Esophagus muscularis mucosa (tissue), 4 donors: ENCODE measurements at regions not wholly inside any gene's neighbourhood (a gene's known extent, or its start where the extent isn't known, plus 50 kb on each side); places are given as distances from the start of the nearest gene placed in this dataset.

Experiments used
- DNase-seq: peaks from one replicate; pipeline ENCODE4 v3.0.0-alpha.2; 2017; ENCODE audit errors: extremely low spot score
- H3K27ac ChIP-seq, 4 donors: fragments of 200-600 bp; sonication (generic); replicated peaks in 1 of 4; 1 replicate in 3 of 4; 2 replicates in 1 of 4; pipeline ENCODE4 v1.5.1; 2016 to 2019; ENCODE audit warnings: mild to moderate bottlenecking in 1 of 4
- H3K27me3 ChIP-seq, 4 donors: fragments of 200-600 bp; sonication (generic); one replicate each; pipeline versions ENCODE4 v1.5.1 to v1.6.0; 2016 to 2019
- H3K36me3 ChIP-seq, 4 donors: fragments of 200-600 bp; sonication (generic); one replicate each; pipeline ENCODE4 v1.5.1; 2016 to 2019
- H3K4me1 ChIP-seq, 4 donors: fragments of 200-600 bp; sonication (generic); one replicate each; pipeline ENCODE4 v1.5.1; 2016 to 2019
- H3K4me3 ChIP-seq, 4 donors: fragments of 200-600 bp; sonication (generic); 1 replicate in 2 of 4; 2 replicates in 2 of 4; pipeline ENCODE4 v1.5.1; 2016 to 2019; ENCODE audit warnings: mild to moderate bottlenecking in 4 of 4, moderate library complexity in 1 of 4
- H3K9me3 ChIP-seq, 4 donors: fragments of 200-600 bp; sonication (generic); 1 replicate in 3 of 4; 2 replicates in 1 of 4; pipeline ENCODE4 v1.5.1; 2016 to 2019
- CTCF ChIP-seq, 3 experiments: fragments of 200-600 bp in 2 of 3; fragments of 450-650 bp in 1 of 3; sonication (generic) in 2 of 3; IDR thresholded peaks; one replicate each; pipeline ENCODE4 v1.5.1; 2017 to 2019; ENCODE audit warnings: antibody characterized with exemption in 3 of 3, mild to moderate bottlenecking in 2 of 3, moderate library complexity in 1 of 3
- EP300 ChIP-seq: sonication (generic); formaldehyde crosslinking; IDR thresholded peaks from one replicate; pipeline ENCODE4 v1.6.1; 2017; ENCODE audit warnings: antibody characterized with exemption
- POLR2A ChIP-seq: fragments of 450-650 bp; IDR thresholded peaks from one replicate; pipeline ENCODE4 v1.6.1; 2017; ENCODE audit warnings: antibody characterized with exemption, moderate library complexity, mild to moderate bottlenecking, low read depth
- POLR2AphosphoS5 ChIP-seq, 2 donors: sonication (generic); formaldehyde crosslinking; IDR thresholded peaks; one replicate each; pipeline ENCODE4 v1.6.1; 2017; ENCODE audit warnings: antibody characterized with exemption in 2 of 2
- WGBS: methylation state at CpG from one replicate; pipeline ENCODE4 v1.1.5; 2018; 5-methylcytosine and 5-hydroxymethylcytosine counted together
- intact Hi-C: fragments of 100-400 bp; cut with DNase I; formaldehyde crosslinking; loops from one replicate; pipeline ENCODE4 v1.15.1; 2023

- Histone ChIP-seq H3K9me3 (no peaks in the 10 kb centered on the region), H3K4me3 (no peak overlapping the region), H3K27ac (no peak overlapping the region), H3K27me3 (no peaks in the 10 kb centered on the region), H3K4me1 (no peaks in the 10 kb centered on the region), H3K36me3 (no peaks in the 10 kb centered on the region)
- TF ChIP-seq POLR2A: no peak
- no peak for TF ChIP-seq CTCF (IDR thresholded peaks at IDR 0.05)
- TF ChIP-seq EP300: no peak
- no peak for TF ChIP-seq POLR2AphosphoS5 (IDR thresholded peaks at IDR 0.05)
- no peak for DNase-seq
- 73% methylated on average over 8 of the region's 8 CpGs for WGBS
- intact Hi-C loops: no loop called here
Observed at GRCh38 chr2:19667536-19667949, 234.2 kb downstream of the TTC32 start.

GRCh38 chr2:19667085-19667484 lies 234.7 kb downstream of the TTC32 start:
- no peak overlapping the region for H3K4me3 ChIP-seq
- H3K27ac ChIP-seq: no peak overlapping the region
- intact Hi-C loops: no loop called here
- TF ChIP-seq POLR2A: no peak
- TF ChIP-seq CTCF (IDR thresholded peaks at IDR 0.05): peak in 1 of 3 experiments; percentile 26
- no peak for TF ChIP-seq EP300
- TF ChIP-seq POLR2AphosphoS5 (IDR thresholded peaks at IDR 0.05): no peak
- no peaks in the 10 kb centered on the region for H3K9me3 ChIP-seq
- H3K36me3 ChIP-seq: no peaks in the 10 kb centered on the region
- WGBS: 53% methylated on average over 3 of the region's 3 CpGs
- DNase-seq: no peak
- no peaks in the 10 kb centered on the region for H3K27me3 ChIP-seq
- H3K4me1 ChIP-seq: no peaks in the 10 kb centered on the region

- no peak overlapping the region for H3K27ac ChIP-seq
- intact Hi-C loops: no loop called here
- no peak for DNase-seq
- no peak overlapping the region for H3K4me3 ChIP-seq
- no peaks in the 10 kb centered on the region for H3K27me3 ChIP-seq
- TF ChIP-seq EP300: no peak
- H3K9me3 ChIP-seq: no peaks in the 10 kb centered on the region
- no peaks in the 10 kb centered on the region for H3K36me3 ChIP-seq
- no peaks in the 10 kb centered on the region for H3K4me1 ChIP-seq
- WGBS: 64% methylated on average over 4 of the region's 4 CpGs
Observed at GRCh38 chr2:19664646-19665045, 237.1 kb downstream of the TTC32 start.

GRCh38 chr2:19659024-19659792 lies 242.6 kb downstream of the TTC32 start:
- TF ChIP-seq POLR2A: no peak
- no peak for TF ChIP-seq CTCF (IDR thresholded peaks at IDR 0.05)
- TF ChIP-seq POLR2AphosphoS5 (IDR thresholded peaks at IDR 0.05): no peak
- TF ChIP-seq EP300: no peak
- H3K27ac ChIP-seq: no peak overlapping the region
- no peaks in the 10 kb centered on the region for H3K4me1 ChIP-seq
- intact Hi-C loops: loop anchor here (10.0 kb wide), 1 partner anchor 56 kb away; no protein-coding TSS in a partner anchor
- no peak overlapping the region for H3K4me3 ChIP-seq
- 80% methylated on average over 2 of the region's 3 CpGs for WGBS
- DNase-seq: no peak
- H3K9me3 ChIP-seq: no peaks in the 10 kb centered on the region
- H3K36me3 ChIP-seq: no peaks in the 10 kb centered on the region
- H3K27me3 ChIP-seq: no peaks in the 10 kb centered on the region

GRCh38 chr2:19656011-19656410 lies 245.8 kb downstream of the TTC32 start:
- intact Hi-C loops: loop anchor here (10.0 kb wide), 1 partner anchor 59 kb away; no protein-coding TSS in a partner anchor
- no peak for DNase-seq
- Histone ChIP-seq H3K27me3 (no peaks in the 10 kb centered on the region), H3K4me3 (no peak overlapping the region), H3K9me3 (no peaks in the 10 kb centered on the region), H3K27ac (no peak overlapping the region), H3K4me1 (no peaks in the 10 kb centered on the region), H3K36me3 (no peaks in the 10 kb centered on the region)
- TF ChIP-seq CTCF (IDR thresholded peaks at IDR 0.05): no peak
- no peak for TF ChIP-seq EP300
- TF ChIP-seq POLR2AphosphoS5 (IDR thresholded peaks at IDR 0.05): no peak
- no peak for TF ChIP-seq POLR2A
- WGBS: 85% methylated on average over 1 of the region's 1 CpG
